Keratinocyte (primary cell): ENCODE measurements at regions not wholly inside any gene's neighbourhood (a gene's known extent, or its start where the extent isn't known, plus 50 kb on each side); places are given as distances from the start of the nearest gene placed in this dataset.
"Not testable (repeated sequence)": the region's sequence is repeated elsewhere in the genome, so short reads cannot be mapped to it uniquely, and the experiment has no call there.

Experiments used
- EZH2 ChIP-seq: IDR thresholded peaks from one replicate; pipeline ENCODE4 v1.6.1; 2012; ENCODE audit warnings: inconsistent platforms, mild to moderate bottlenecking, low read length, moderate library complexity
- TF ChIP-seq, protein P1 (sequence below), 3 experiments: IDR thresholded peaks in 1 of 3; conservative IDR thresholded peaks in 1 of 3; optimal IDR thresholded peaks in 1 of 3; 2 replicates in 2 of 3; 3 replicates in 1 of 3; pipeline versions ENCODE3 to v1.5.1; 2011; ENCODE audit warnings: low read length in 3 of 3, mild to moderate bottlenecking in 3 of 3, moderate library complexity in 2 of 3, control low read depth in 1 of 3, inconsistent platforms in 1 of 3; ENCODE audit not compliant: insufficient read depth in 2 of 3; ENCODE audit errors: extremely low read depth in 1 of 3

- TF ChIP-seq, protein P1, sequence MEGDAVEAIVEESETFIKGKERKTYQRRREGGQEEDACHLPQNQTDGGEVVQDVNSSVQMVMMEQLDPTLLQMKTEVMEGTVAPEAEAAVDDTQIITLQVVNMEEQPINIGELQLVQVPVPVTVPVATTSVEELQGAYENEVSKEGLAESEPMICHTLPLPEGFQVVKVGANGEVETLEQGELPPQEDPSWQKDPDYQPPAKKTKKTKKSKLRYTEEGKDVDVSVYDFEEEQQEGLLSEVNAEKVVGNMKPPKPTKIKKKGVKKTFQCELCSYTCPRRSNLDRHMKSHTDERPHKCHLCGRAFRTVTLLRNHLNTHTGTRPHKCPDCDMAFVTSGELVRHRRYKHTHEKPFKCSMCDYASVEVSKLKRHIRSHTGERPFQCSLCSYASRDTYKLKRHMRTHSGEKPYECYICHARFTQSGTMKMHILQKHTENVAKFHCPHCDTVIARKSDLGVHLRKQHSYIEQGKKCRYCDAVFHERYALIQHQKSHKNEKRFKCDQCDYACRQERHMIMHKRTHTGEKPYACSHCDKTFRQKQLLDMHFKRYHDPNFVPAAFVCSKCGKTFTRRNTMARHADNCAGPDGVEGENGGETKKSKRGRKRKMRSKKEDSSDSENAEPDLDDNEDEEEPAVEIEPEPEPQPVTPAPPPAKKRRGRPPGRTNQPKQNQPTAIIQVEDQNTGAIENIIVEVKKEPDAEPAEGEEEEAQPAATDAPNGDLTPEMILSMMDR (optimal IDR thresholded peaks at IDR 0.05 in 1 of 3, IDR thresholded peaks at IDR 0.05 in 1 of 3, conservative IDR thresholded peaks at IDR 0.05 in 1 of 3; ENCODE audit: extremely low read depth in 1 of 3, insufficient read depth in 2 of 3, low read length in 3 of 3), result not testable (repeated sequence)
- TF ChIP-seq EZH2, result not testable (repeated sequence)
Measured at GRCh38 chr15:30196769-30197168, 61.9 kb downstream of the GOLGA8T start.
